DMS153 treated with DMSO at 0.1 percent for 48 hours (cell line): ENCODE measurements at regions not wholly inside any gene's neighbourhood (a gene's known extent, or its start where the extent isn't known, plus 50 kb on each side); places are given as distances from the start of the nearest gene placed in this dataset.
"Not testable (repeated sequence)": the region's sequence is repeated elsewhere in the genome, so short reads cannot be mapped to it uniquely, and the experiment has no call there.

Experiments used
- DNase-seq: peaks from one replicate; lab custom pipeline; 2025; ENCODE audit not compliant: unreplicated experiment; lab: John Stamatoyannopoulos, UW

GRCh38 chr11:80328774-80329173, 887.9 kb upstream of the TENM4 start:
- no peak for DNase-seq

DNA sequence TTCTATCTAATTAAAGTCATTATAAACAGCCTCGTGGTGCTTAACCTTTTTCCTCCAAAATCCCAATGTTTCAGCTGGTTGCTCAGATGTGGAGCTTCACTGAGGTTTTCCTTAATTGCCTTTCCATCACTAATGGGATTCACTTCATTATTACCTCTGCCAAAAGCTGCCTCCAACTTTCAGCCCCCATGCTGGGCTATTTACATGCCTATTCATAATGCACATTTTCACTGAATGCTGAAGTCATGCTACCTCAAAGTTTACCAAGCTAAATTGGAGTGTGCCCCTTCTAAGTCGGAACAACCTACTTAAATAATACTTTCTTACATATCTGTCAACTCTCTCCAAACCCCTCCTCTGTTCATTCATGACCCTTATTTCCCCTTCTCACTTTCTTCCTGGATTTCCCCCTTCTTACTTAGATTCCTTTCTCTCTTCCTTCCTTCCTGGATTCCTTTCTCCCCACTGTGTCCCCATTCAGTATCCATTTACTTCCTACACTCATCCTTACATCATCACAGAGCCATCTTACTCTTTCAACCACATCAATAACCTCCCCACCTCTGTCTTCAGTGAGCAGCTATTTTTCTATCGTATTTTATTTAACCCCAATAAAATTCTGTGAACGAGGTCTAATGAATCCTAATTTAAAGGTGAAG, 887.3 kb upstream of the TENM4 start:
- no peak for DNase-seq

DNA sequence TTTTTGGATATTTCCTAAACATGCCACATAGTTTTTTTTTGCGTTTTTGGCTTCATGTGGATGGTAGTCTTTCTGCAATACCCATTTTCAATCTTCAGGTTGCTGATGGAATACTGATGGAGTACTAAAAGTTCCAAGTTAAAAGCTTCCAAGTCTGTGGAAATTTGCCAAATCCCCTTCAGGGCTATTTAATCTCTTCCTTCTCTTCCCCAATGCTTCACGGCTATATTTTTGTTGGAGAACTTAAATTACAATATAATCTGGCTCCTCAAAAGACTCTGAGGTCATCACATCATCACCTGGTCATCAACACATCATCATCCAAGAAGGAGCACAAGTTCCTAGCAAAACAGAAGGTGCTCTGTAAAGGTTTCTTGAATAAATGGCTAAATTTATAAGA, 881.0 kb upstream of the TENM4 start:
- DNase-seq: no peak

GRCh38 chr11:80320765-80321164, 879.9 kb upstream of the TENM4 start:
- DNase-seq: no peak

DNA sequence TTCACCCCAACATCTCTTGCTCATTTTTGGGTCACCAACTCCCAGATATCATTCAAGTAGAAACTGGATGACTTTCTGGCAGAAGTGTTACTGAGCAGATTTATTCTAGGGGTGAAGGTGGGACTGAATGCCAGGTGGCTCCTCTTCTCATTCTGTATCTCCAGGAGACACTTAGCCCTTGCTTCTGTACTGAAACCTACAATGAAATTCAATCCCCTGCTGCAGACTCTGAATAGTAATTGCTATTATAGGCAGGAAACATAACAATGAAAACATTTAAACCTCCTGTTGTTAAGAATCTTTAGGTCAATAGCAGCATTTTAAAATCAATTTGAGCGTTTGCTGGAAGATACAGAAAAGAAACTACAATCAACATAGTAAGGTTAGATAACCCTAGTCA, 879.4 kb upstream of the TENM4 start:
- no peak for DNase-seq

- DNase-seq: no peak
Observed at GRCh38 chr11:80317612-80318011, 876.8 kb upstream of the TENM4 start.

GRCh38 chr11:80315200-80315599, 874.4 kb upstream of the TENM4 start:
- no peak for DNase-seq

DNA sequence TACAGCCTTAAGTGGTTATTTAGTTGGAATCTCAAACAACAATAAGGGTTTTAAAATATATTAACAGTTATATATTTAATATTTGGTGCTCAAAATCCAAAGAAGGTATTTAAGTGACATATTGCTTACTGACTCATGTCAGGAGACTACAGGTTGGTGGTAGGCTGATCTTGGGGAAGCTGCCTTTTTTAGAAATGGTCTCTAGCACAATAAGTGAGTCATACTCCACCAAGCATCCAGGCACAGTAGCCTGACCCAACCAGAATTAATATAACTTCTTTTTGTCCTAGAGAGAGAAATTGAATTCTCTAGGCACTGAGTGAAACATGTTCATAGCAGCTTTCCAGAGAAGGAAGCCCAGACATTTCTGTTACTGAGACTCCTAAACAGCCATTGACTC, 868.5 kb upstream of the TENM4 start:
- DNase-seq: no peak

- no peak for DNase-seq
Observed at GRCh38 chr11:80307676-80308075, 866.8 kb upstream of the TENM4 start.

DNA sequence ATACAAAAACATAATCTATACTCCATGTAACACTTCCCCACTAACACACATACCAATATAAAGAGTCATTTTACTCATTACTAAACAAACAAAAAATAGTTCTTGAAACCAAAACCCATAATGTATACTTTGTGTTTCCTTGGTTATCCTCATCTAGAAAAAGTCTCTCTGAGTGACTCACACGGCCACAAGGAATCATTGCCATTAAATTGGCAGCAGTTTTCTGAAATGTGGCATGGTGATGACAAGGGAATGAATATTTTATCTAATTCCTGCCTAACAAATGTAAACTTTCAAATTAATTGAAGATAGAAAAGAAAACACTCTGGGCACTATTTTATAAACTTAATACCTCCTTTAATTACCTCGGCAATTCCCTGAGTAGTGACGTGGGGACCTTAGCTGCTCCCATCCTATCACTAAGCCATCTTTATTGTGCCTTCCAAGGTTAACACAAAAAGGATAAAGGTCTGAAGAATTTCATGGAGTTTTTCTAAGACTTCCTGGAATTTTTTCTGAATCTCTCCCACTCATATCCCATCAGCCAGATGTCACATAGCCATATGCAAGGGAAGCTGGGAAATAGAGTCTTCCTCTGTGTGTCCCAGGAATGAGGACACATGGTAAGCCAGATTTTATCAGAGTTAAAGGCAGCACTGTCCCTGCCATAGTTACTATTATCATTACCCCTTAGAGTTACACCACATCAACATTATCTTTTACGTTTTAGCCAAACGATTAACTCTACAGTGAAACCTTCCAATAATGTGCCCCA, 857.2 kb upstream of the TENM4 start:
- DNase-seq: no peak

GRCh38 chr11:80293293-80293692, 852.5 kb upstream of the TENM4 start:
- DNase-seq: no peak

DNA sequence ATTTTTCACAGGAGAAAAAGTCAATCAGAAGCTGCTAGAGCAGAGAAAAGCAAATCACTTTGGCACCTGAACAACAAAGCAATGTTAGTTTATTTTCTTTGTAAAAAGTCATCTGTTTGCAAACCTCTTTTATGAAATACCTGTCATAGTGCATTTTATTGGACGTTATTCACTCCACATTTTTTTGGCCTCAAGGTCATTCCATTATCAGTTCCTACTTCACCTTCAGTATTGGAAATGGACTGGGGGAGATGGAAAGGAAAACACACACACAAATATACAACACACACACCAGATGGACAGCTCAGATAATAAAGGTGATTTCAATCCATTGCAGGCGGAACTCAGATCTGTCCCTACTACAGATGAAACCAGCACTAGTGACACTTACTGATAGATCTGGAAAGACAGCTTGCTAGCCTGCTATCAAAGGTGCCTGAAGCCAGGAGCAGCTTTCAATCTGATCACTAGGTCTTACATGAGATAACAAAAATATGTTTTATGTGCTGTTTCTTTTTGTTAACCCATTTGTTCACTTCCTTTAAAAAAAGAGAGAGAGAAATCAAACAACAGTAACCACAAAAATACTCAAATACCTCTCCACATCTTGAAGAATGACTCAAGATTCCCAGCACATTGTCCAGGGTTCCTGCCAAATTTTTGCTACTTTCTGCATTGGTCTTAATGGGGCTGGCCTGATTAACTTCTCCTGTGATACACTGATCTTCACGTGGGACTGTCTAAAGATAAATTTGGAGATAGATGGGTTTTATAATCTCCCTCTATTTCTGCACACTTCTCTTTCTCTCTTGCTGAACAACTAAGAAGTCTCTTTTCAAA, 844.3 kb upstream of the TENM4 start:
- DNase-seq: no peak

- DNase-seq: no peak
Observed at GRCh38 chr11:80282643-80283042, 841.8 kb upstream of the TENM4 start.

- DNase-seq: no peak
Observed at GRCh38 chr11:80281194-80281593, 840.4 kb upstream of the TENM4 start.

GRCh38 chr11:80280737-80281136, 839.9 kb upstream of the TENM4 start:
- DNase-seq: no peak

GRCh38 chr11:80261776-80262175, 820.9 kb upstream of the TENM4 start:
- DNase-seq: no peak

- DNase-seq: not testable (repeated sequence)
Observed at GRCh38 chr11:80257319-80258015, 816.6 kb upstream of the TENM4 start.

DNA sequence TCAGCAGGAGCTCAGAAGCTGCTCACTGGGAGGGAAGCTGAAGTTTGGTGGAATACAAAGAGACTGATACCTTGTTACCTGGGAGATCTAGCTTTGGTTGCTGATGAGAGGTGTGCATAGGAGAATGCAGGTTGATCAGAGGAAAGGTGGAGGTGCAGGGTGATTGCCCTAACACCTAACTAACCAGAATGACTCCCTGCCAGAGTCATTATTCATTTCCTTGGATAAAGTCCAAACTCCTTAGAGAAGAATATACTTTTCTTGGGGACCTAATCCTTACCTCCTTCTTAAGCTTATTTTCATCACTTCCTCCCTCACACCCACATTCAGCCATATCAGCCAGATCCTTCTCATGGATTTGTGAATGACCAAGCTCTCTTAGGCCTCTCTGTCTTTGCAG, 814.2 kb upstream of the TENM4 start:
- no peak for DNase-seq

- DNase-seq: no peak
Observed at GRCh38 chr11:80241766-80242165, 800.9 kb upstream of the TENM4 start.

GRCh38 chr11:80240245-80240644, 799.4 kb upstream of the TENM4 start:
- no peak for DNase-seq

DNA sequence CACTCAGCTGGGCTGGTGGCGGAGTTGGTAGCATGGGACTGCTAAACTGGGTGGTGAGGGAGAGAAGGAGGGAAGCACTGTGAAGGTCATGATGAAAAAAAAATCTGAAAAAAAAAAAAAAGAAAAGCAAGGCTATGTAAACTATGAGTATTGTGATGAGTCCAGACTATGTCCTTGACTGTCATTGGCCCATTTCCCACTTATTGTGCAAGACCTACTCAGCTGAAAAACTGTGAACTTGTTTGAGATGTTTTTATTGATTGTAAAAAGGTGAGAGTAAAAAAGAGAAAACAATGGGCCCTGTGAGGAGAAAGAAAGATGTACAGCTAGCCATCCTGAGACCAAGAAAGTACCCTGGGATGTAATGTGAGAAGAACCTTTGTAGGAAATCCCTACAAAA, 798.4 kb upstream of the TENM4 start:
- no peak for DNase-seq
